ENCODE measurements at regions not wholly inside any gene's neighbourhood (a gene's known extent, or its start where the extent isn't known, plus 50 kb on each side); places are given as distances from the start of the nearest gene placed in this dataset.

- DNase-seq (ENCODE audit: low read depth in 1 of 2, low spot score in 1 of 2) = no peak
- peaks cover 40% of the 10 kb centered on the region for H3K4me1 ChIP-seq
- peak overlapping the region; percentile 13 to 86; a peak in 5 of 6 replicates for H3K27ac ChIP-seq
- ChIA-PET POLR2A (no interaction called here), CTCF (no interaction called here)
- whole genome bisulfite sequencing (ENCODE audit: missing lambda C conversion rate) = 84% methylated on average over 5 of the region's 6 CpGs
- H3K9me3 ChIP-seq = no peaks in the 10 kb centered on the region
- H3K4me2 ChIP-seq = no peak overlapping the region
- no peak overlapping the region for H3K4me3 ChIP-seq
- no peak for ATAC-seq
- no peak for TF ChIP-seq JUN (IDR thresholded peaks at IDR 0.05)
- TF ChIP-seq ZC3H11A (IDR thresholded peaks at IDR 0.05) = no peak
- TF ChIP-seq KDM1A (IDR thresholded peaks at IDR 0.05; ENCODE audit: low read depth) = no peak
- no peak for TF ChIP-seq FOSL2 (IDR thresholded peaks at IDR 0.05)
- TF ChIP-seq FOSL2 (CRISPR knock-in tag; IDR thresholded peaks at IDR 0.05) = no peak
- TF ChIP-seq ELK1 (IDR thresholded peaks at IDR 0.05; ENCODE audit: low read depth, low read length) = no peak
- TF ChIP-seq HES2 (IDR thresholded peaks at IDR 0.05) = no peak
- TF ChIP-seq MYC (IDR thresholded peaks at IDR 0.05; ENCODE audit: borderline replicate concordance, low read length) = no peak
- TF ChIP-seq GATA3 (IDR thresholded peaks at IDR 0.05; ENCODE audit: borderline replicate concordance) = no peak
- no peak for TF ChIP-seq RARB (CRISPR knock-in tag; IDR thresholded peaks at IDR 0.05)
- TF ChIP-seq EHMT2 (IDR thresholded peaks at IDR 0.05; ENCODE audit: low read depth) = no peak
- no peak for FAIRE-seq
Measured at GRCh38 chr6:22110061-22110460, 186.8 kb downstream of the PRL start.

- H3K9me3 ChIP-seq = no peaks in the 10 kb centered on the region
- 3% methylated on average over 2 of the region's 2 CpGs for WGBS (ENCODE audit: missing lambda C conversion rate)
- TF ChIP-seq HOXB5 (CRISPR knock-in tag; IDR thresholded peaks at IDR 0.05) (no peak), CEBPB (IDR thresholded peaks at IDR 0.05) (peak; percentile 68 to 86), TFCP2L1 (CRISPR knock-in tag; IDR thresholded peaks at IDR 0.05) (no peak), HES2 (IDR thresholded peaks at IDR 0.05) (peak; percentile 71; the same call in 1 of the 2 replicates), SREBF2 (IDR thresholded peaks at IDR 0.05) (no peak), PHF8 (IDR thresholded peaks at IDR 0.05; ENCODE audit: borderline replicate concordance, low read depth) (no peak), NFE2L2 (conservative IDR thresholded peaks at IDR 0.05; ENCODE audit: low read length) (no peak), ZNF302 (CRISPR knock-in tag; IDR thresholded peaks at IDR 0.05) (no peak), FOSL2 (IDR thresholded peaks at IDR 0.05) (no peak), FOSL2 (CRISPR knock-in tag; IDR thresholded peaks at IDR 0.05) (peak; percentile 27; the same call in 1 of the 2 replicates), E2F6 (IDR thresholded peaks at IDR 0.05; ENCODE audit: borderline replicate concordance, low read depth) (no peak), RARB (CRISPR knock-in tag; IDR thresholded peaks at IDR 0.05) (no peak), REST (IDR thresholded peaks at IDR 0.05) (no peak), HMGXB4 (CRISPR knock-in tag; IDR thresholded peaks at IDR 0.05; ENCODE audit: borderline replicate concordance) (no peak)
- DNase-seq (ENCODE audit: low read depth in 1 of 2, low spot score in 1 of 2) (peak; percentile 18 to 71), ATAC-seq (peak; percentile 65), FAIRE-seq (no peak)
- CTCF ChIA-PET = interaction anchor here (0.6 to 1.4 kb wide), 5 partner anchors 8 to 1060 kb away, joined by 3 to 6 read pairs (median 4); no protein-coding TSS in a partner anchor
- H3K4me1 ChIP-seq = peaks cover 51% of the 10 kb centered on the region
- POLR2A ChIA-PET = interaction anchor here (1.0 to 2.4 kb wide), 13 partner anchors 35 to 1710 kb away, joined by 3 to 39 read pairs (median 6); partner anchors contain the start of gene SOX4
- peak overlapping the region; percentile 68 for H3K4me2 ChIP-seq
- no peak overlapping the region for H3K4me3 ChIP-seq
- H3K27ac ChIP-seq = peak overlapping the region; percentile 86 to 88
Measured at GRCh38 chr6:22112461-22112860, 184.4 kb downstream of the PRL start.

Measured in A549 (cell line).